Central memory CD4-positive, alpha-beta T cell (primary cell): ENCODE measurements at regions not wholly inside any gene's neighbourhood (a gene's known extent, or its start where the extent isn't known, plus 50 kb on each side); places are given as distances from the start of the nearest gene placed in this dataset.
"Not testable (repeated sequence)": the region's sequence is repeated elsewhere in the genome, so short reads cannot be mapped to it uniquely, and the experiment has no call there.

Experiments used
- DNase-seq: peaks from one replicate; pipeline ENCODE4 v3.0.0; 2022

GRCh38 chr6:71056656-71057055, 99.8 kb upstream of the B3GAT2 start:
- DNase-seq = no peak

DNA sequence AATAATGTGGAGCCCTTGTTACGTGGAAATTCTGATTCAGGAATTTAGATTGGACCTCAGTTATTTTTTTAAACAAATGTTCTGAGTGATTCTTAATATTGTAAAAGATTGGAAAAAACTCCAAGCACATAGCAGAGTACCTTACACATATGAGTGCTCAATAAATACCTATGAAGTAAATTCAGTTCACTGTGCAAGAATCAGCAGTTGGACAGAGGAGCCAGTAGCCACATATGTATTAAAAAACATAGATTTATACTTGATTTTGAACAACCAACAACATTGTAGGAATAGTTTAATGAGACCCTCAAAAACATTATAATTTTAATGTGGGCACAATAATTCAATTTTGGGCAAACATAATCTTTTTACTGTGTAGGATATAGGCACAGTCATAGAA, 109.3 kb upstream of the B3GAT2 start:
- no peak for DNase-seq

- no peak for DNase-seq
Observed at GRCh38 chr6:71067816-71068215, 111.0 kb upstream of the B3GAT2 start.

DNA sequence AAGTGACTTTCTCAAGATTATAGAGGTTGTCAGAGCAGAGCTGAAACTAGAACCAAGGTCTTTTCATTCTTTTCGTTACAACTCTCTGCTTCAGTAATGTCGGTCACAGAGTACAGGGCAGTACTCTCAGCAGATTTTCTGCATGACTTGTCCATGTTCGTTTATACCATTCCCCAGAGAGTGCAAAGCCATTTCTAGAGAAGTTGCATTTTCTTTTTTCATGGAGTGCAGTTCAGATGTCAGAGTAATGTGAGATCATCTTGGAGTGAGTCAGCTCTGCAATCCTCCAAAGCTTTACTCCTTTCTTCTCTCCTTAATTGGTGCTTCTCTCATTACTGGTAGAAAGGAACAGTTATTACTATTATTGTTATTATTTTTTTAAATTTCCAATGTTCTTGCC, 115.6 kb upstream of the B3GAT2 start:
- no peak for DNase-seq

GRCh38 chr6:71077655-71078054, 120.8 kb upstream of the B3GAT2 start:
- DNase-seq = no peak

- DNase-seq = no peak
Observed at GRCh38 chr6:71079677-71080076, 122.8 kb upstream of the B3GAT2 start.

DNA sequence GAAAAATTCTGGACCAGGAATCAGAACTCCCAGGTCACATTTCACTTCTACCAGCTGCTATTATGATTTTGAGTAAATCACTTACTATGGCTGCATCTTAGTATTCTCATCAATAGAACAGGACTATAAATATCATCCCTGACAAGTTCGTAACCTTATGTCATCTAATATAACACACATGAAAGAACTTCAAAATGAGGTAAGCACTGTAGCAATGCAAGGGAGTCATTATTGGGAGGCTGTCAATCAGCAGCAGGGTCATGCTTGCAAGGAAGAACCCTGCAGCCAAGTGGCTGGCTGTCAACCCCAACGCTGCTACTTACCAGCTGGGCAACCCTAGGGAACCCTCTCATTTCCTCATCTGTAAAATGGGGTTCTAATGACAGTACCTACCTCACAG, 123.3 kb upstream of the B3GAT2 start:
- DNase-seq = no peak

DNA sequence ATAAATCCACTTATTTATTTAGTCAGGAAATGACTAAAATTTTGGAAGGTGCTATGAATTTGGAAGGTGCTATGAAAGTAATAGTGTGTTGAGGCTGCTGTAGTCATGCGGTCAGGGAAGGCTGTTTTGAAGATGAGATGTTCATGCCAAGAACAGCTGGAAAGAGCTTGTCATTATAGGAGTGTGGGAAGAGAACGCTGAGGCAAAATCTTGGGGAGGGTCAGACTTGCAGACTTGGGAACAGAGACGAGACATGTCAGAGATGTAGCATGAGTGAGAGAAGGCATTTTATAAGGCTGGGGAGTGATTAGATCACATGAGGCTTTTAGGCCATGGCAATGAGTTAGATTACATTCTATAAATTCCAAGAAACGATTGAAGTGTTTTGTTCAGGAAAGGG, 124.0 kb upstream of the B3GAT2 start:
- DNase-seq = no peak

- DNase-seq = no peak
Observed at GRCh38 chr6:71082033-71082650, 125.3 kb upstream of the B3GAT2 start.

DNA sequence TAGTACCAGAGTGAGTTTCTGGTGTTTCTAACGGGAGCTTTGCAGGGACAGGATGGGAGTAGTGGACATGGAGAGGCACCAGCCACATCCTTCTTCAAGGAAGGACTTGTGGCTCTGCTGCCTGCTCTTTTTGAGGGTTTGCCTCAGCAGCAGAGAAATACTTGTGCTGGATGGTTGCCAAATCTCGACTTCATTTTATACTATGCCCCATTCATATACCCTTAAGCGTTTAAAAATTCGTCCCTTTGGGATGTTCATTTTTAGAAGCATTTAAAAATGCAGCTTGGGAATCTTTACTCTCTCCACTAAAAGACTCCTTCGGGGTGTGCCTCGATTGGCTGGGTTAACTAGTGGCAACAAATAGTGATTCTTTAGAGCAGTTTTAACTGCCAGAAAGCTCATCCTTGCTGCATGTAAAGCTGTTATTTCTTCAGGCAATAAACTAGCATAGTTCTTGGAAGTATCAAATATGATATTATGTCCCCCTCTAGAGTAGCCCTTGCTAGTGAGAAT, 126.5 kb upstream of the B3GAT2 start:
- DNase-seq = no peak

- no peak for DNase-seq
Observed at GRCh38 chr6:71088166-71088565, 131.3 kb upstream of the B3GAT2 start.

- no peak for DNase-seq
Observed at GRCh38 chr6:71090217-71090616, 133.4 kb upstream of the B3GAT2 start.

DNA sequence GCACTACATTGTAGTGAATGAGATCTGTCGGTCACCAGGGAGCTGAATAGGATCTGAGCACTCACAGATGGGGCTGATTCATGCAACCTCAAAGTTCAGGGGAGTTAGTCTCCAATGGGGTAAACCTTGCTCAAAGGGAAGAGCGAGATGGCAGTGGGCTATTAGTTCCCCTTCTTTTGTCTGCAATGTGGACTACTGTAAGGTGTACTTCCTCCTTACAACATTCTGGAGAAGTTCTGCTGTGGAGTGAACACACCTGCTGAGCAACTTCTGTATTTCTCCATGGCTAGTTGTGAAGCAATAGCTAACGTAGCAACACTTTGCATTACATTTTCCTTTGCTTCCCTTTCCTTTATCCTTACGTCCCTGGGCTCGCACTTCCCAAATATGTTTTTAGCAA, 134.3 kb upstream of the B3GAT2 start:
- DNase-seq = no peak

- DNase-seq = no peak
Observed at GRCh38 chr6:71091956-71092355, 135.1 kb upstream of the B3GAT2 start.

- DNase-seq = not testable (repeated sequence)
Observed at GRCh38 chr6:71097264-71097663, 140.4 kb upstream of the B3GAT2 start.

DNA sequence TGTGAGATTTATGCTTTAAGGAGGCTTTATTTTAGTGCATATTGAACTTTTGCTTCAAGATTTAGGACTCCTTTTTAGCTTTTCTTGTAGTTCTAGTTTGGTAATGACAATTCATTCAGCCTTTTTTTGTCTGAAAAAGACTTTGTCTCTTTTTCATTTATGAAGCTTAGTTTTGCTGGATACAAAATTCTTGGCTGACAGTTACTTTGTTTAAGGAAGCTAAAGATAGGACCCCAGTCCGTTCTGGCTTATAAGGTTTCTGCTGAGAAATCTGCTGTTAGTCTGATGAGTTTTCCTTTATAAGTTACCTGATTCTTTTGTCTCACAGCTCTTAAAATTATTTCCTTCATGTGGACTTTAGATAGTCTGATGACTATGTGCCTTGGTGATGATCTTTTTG, 142.8 kb upstream of the B3GAT2 start:
- no peak for DNase-seq

DNA sequence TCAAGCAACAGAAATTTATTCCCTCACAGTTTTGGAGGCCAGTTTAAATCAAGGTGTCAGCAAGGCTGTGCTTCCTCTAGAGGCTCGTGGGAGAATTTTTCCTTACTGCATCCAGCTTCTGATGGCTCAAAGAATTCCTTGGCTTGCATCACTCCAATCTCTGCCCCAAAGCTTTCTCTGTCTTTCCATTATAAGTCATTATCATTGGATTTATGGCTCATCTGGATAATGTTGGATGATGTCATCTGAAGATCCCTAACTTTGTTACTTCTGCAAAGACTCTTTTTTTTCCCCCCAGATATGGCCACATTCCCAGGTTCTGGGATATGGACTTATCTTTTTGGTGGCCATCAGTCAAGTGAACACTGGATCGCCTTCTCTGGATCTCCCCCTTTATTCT, 146.3 kb upstream of the B3GAT2 start:
- no peak for DNase-seq

GRCh38 chr6:71103641-71104040, 146.8 kb upstream of the B3GAT2 start:
- DNase-seq = no peak

DNA sequence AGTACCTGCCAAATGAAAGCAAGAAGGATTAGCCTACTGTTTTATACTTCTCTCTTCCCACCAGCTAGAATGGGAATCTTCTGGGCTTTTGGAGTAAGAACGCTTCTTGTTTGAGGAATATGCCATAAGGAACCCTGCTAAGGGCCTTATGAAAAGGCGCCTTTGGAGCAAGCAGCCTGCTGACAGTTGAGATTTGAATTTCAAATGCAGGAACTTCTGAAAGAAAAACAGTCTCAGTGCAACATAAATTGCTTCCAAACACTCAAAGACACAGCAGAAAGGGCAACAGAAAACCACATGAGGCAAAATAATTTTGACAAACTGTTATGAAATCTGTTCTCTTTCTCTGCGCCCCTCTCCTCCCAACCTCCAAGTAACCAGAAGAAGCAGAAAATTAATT, 149.4 kb upstream of the B3GAT2 start:
- DNase-seq = no peak

DNA sequence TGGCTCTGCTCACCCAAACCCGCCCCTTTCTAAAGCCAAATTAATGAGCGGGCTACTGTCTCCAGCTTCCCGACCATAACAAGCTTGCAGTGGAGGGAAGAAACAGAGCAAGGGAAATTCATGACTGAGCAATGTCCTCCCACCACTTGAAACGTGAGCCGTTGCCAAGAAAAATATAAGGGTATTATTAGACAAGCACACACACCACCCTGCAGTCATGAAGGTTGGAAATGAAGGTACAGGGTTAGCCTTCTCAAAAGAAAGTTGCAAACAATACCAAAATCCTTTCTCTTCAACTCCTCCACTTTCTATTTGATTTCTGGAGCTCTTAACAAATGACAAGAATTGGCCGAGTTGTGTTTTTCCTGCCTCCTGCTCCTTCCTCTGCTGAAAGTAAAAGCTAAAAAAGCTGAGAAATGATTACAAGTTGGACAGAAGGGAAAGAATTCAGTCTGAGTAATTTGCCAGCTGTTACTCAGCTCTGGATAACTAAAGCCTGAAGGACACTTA, 151.1 kb upstream of the B3GAT2 start:
- DNase-seq = no peak

- no peak for DNase-seq
Observed at GRCh38 chr6:71114544-71114943, 157.7 kb upstream of the B3GAT2 start.

GRCh38 chr6:71114986-71115385, 158.1 kb upstream of the B3GAT2 start:
- no peak for DNase-seq

DNA sequence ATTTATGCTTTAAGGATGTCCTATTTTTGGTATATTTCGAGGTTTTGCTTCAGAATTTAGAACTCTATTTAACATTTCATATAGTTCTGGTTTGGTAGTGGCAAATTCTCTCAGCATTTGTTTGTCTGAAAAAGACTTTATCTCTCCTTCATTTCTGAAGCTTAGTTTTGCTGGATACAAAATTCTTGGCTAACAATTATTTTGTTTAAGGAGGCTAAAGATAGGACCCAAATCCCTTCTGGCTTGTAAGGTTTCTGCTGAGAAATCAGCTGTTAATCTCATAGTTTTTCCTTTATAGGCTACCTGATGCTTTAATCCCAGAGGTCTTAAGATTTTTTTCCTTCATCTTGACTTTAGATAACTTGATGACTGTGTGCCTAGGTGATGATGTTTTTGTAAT, 162.7 kb upstream of the B3GAT2 start:
- no peak for DNase-seq

DNA sequence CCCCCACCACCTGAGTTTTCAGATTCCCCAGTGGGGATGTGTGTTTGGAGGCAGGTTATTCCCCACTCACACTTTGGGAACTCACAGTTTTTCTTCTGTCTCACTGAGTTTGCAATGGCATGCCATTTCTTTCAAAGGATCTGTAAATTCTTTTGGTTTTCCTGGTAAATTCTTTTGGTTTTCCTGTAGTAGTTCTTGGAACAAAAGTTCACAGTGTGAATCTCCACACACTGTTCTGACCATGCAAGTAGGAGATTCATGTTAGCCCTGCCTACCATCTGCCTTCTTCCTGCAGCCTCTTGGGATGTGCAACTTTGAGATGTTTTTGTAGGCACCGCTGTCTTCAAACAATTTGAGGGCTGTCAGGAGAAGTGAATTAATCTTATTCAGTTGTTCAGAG, 165.6 kb upstream of the OGFRL1 start:
- no peak for DNase-seq

DNA sequence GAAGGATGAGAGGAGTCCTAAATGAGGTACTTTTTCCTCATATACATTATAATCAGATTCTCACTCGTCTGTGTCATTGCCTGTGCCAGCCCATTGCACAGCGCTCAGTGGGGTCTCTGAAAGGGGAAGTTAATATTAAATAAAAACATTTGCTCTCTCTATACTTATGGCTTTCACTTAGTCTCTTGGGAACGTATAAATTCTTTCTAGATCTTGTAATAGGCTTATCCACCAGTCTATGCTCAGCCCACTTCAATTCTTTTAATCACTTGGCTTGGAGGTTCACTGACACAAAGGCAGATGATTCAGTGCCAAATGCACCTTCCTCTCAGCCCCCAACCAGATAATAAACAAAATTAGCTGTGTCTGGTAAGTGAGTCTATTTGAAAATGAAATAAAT, 164.3 kb upstream of the OGFRL1 start:
- DNase-seq = no peak
